Prostate gland (tissue), 2 donors: ENCODE measurements at regions not wholly inside any gene's neighbourhood (a gene's known extent, or its start where the extent isn't known, plus 50 kb on each side); places are given as distances from the start of the nearest gene placed in this dataset.

ENCODE experiments used
- CTCF ChIP-seq, 4 experiments: fragments of 200-600 bp in 2 of 4; fragments of 450-650 bp in 2 of 4; sonication (generic) in 2 of 4; IDR thresholded peaks; 1 replicate in 3 of 4; 2 replicates in 1 of 4; pipeline ENCODE4 v1.5.1; 2016 to 2019; ENCODE audit warnings: antibody characterized with exemption in 4 of 4, mild to moderate bottlenecking in 2 of 4, moderate library complexity in 2 of 4
- POLR2A ChIP-seq: fragments of 450-650 bp; IDR thresholded peaks from one replicate; pipeline ENCODE4 v1.6.1; 2016; ENCODE audit warnings: antibody characterized with exemption, mild to moderate bottlenecking

GRCh38 chr1:14429577-14429976 lies 168.9 kb upstream of the KAZN start:
- no peak for TF ChIP-seq POLR2A
- no peak for TF ChIP-seq CTCF (IDR thresholded peaks at IDR 0.05)
